ENCODE measurements at regions not wholly inside any gene's neighbourhood (a gene's known extent, or its start where the extent isn't known, plus 50 kb on each side); places are given as distances from the start of the nearest gene placed in this dataset.

DNA sequence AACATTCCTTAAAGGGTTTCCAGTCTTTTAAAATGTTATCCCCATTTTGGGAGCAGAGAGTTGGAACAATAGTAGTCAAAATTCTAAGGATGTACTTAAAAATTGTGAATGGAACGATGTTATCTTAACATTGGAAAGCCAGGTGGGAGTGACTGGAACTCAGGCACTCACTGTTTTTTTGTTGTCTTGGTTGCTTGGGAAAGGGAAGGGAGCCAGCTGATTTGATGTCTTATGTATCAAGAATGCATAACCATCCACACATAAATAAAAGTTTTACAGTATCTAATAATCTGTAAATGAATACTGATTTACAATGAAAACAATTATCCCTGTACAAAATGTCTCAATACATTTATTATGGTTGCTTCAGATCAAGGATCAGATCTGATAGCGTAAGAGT lies 88.7 kb downstream of the SLC10A2 start:
- H3K27ac ChIP-seq = no peak overlapping the region
- TF ChIP-seq, protein P1, sequence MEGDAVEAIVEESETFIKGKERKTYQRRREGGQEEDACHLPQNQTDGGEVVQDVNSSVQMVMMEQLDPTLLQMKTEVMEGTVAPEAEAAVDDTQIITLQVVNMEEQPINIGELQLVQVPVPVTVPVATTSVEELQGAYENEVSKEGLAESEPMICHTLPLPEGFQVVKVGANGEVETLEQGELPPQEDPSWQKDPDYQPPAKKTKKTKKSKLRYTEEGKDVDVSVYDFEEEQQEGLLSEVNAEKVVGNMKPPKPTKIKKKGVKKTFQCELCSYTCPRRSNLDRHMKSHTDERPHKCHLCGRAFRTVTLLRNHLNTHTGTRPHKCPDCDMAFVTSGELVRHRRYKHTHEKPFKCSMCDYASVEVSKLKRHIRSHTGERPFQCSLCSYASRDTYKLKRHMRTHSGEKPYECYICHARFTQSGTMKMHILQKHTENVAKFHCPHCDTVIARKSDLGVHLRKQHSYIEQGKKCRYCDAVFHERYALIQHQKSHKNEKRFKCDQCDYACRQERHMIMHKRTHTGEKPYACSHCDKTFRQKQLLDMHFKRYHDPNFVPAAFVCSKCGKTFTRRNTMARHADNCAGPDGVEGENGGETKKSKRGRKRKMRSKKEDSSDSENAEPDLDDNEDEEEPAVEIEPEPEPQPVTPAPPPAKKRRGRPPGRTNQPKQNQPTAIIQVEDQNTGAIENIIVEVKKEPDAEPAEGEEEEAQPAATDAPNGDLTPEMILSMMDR (IDR thresholded peaks at IDR 0.05) = no peak
- no peak for TF ChIP-seq POLR2AphosphoS5 (IDR thresholded peaks at IDR 0.05)
- TF ChIP-seq EP300 (IDR thresholded peaks at IDR 0.05) = no peak
- TF ChIP-seq POLR2A (IDR thresholded peaks at IDR 0.05) = no peak
- H3K4me1 ChIP-seq = no peaks in the 10 kb centered on the region
- H3K36me3 ChIP-seq = no peaks in the 10 kb centered on the region
- peaks cover 10% of the 10 kb centered on the region for H3K27me3 ChIP-seq
- no peak for ATAC-seq
- WGBS, 2 donors (ENCODE audit: low coverage in 1 of 2) = 65 to 77% methylated on average over 2 of the region's 2 CpGs
- H3K9me3 ChIP-seq = no peaks in the 10 kb centered on the region
- peak overlapping the region in 1 of 2 donors; percentile 15 for H3K4me3 ChIP-seq

- Histone ChIP-seq H3K36me3 (no peaks in the 10 kb centered on the region), H3K4me1 (no peaks in the 10 kb centered on the region), H3K4me3 (no peak overlapping the region), H3K9me3 (no peaks in the 10 kb centered on the region), H3K27ac (no peak overlapping the region), H3K27me3 (peaks cover 10% of the 10 kb centered on the region)
- WGBS, 2 donors (ENCODE audit: low coverage in 1 of 2) = 36 to 42% methylated on average over 7 to 8 of the region's 8 CpGs
- ATAC-seq = no peak
- TF ChIP-seq POLR2AphosphoS5 (IDR thresholded peaks at IDR 0.05) (no peak), EP300 (IDR thresholded peaks at IDR 0.05) (no peak), POLR2A (IDR thresholded peaks at IDR 0.05) (no peak)
- TF ChIP-seq, protein P1 (IDR thresholded peaks at IDR 0.05) = no peak
Measured at GRCh38 chr13:102974317-102975087, 91.7 kb downstream of the SLC10A2 start.

- Histone ChIP-seq H3K36me3 (no peaks in the 10 kb centered on the region), H3K27ac (no peak overlapping the region), H3K9me3 (no peaks in the 10 kb centered on the region), H3K4me1 (no peaks in the 10 kb centered on the region), H3K27me3 (peaks cover 10% of the 10 kb centered on the region), H3K4me3 (no peak overlapping the region)
- ATAC-seq = no peak
- TF ChIP-seq EP300 (IDR thresholded peaks at IDR 0.05) (no peak), POLR2A (IDR thresholded peaks at IDR 0.05) (no peak), POLR2AphosphoS5 (IDR thresholded peaks at IDR 0.05) (no peak)
- TF ChIP-seq, protein P1 (IDR thresholded peaks at IDR 0.05) = no peak
- 92 to 94% methylated on average over 2 of the region's 2 CpGs for WGBS, 2 donors (ENCODE audit: low coverage in 1 of 2)
Measured at GRCh38 chr13:102972191-102972590, 94.0 kb downstream of the SLC10A2 start.

DNA sequence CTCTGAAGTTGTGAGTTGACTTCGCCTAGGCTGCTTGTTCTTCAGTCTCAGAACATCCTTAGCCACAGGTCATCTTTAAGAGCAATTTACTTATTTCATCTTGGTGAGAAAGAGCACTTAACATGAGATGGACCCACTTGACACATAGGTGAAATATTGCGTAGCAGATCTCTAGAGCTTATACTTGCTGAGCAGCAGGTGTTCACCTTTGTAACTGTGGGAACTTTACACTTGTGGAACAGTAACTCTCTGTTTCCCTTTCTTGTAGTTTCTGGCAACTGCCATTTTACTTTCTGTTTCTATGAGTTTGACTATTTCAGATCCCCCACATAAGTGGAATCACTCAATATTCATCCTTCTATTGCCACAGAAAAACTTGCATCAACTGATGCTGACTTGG lies 95.7 kb downstream of the SLC10A2 start:
- H3K9me3 ChIP-seq = no peaks in the 10 kb centered on the region
- H3K36me3 ChIP-seq = no peaks in the 10 kb centered on the region
- no peak for TF ChIP-seq POLR2AphosphoS5 (IDR thresholded peaks at IDR 0.05)
- TF ChIP-seq EP300 (IDR thresholded peaks at IDR 0.05) = no peak
- TF ChIP-seq, protein P1 (IDR thresholded peaks at IDR 0.05) = no peak
- no peak for TF ChIP-seq POLR2A (IDR thresholded peaks at IDR 0.05)
- H3K27ac ChIP-seq = no peak overlapping the region
- ATAC-seq = no peak
- H3K4me3 ChIP-seq = no peak overlapping the region
- WGBS, 2 donors (ENCODE audit: low coverage in 1 of 2) = 96 to 100% methylated on average over 1 to 2 of the region's 2 CpGs
- H3K27me3 ChIP-seq = peaks cover 10% of the 10 kb centered on the region
- no peaks in the 10 kb centered on the region for H3K4me1 ChIP-seq

DNA sequence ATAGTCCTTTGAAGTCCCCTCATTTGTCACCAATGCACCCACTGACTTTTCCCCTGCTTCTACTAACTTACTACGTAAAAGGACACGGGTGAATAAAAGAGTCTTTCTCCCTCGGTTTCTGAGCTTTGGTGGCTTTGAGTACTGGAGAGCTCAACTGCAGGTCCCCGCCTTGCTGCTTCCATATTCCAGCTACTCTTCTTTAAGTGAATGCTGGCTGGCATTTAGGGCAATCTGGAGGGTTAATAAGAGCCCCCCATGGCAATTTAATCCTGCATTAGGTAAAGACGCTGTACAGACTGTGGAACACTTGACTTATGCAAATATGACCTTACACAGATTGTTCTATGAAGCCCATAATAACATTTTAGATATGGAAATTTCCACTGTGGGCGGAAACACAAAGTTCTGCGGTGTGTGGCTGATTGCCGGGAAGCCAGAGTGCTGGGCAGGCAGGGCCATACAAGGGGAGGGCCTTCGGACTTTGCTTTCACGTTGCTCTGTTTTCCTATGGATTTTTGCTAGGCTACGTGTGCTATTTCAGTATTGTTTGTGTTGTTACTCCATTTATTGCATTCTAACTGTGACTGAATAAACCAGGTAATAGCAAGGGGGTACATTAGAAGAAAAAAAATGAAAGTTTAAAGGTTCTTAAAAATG lies 97.5 kb downstream of the SLC10A2 start:
- WGBS, 2 donors (ENCODE audit: low coverage in 1 of 2) = 81 to 85% methylated on average over 11 of the region's 11 CpGs
- Histone ChIP-seq H3K36me3 (no peaks in the 10 kb centered on the region), H3K4me1 (no peaks in the 10 kb centered on the region), H3K4me3 (no peak overlapping the region), H3K27me3 (no peaks in the 10 kb centered on the region), H3K9me3 (no peaks in the 10 kb centered on the region), H3K27ac (no peak overlapping the region)
- ATAC-seq = no peak
- TF ChIP-seq, protein P1 (IDR thresholded peaks at IDR 0.05) = no peak
- no peak for TF ChIP-seq POLR2AphosphoS5 (IDR thresholded peaks at IDR 0.05)
- no peak for TF ChIP-seq EP300 (IDR thresholded peaks at IDR 0.05)
- TF ChIP-seq POLR2A (IDR thresholded peaks at IDR 0.05) = no peak

Data from gastroesophageal sphincter (tissue), 4 donors.